HG03159 (cell line): ENCODE measurements at regions not wholly inside any gene's neighbourhood (a gene's known extent, or its start where the extent isn't known, plus 50 kb on each side); places are given as distances from the start of the nearest gene placed in this dataset.

ENCODE experiments used
- ATAC-seq: cut with Tn5 transposase; IDR thresholded peaks from one replicate; pipeline ENCODE4 v1.9.1; 2021; ENCODE audit warnings: mild to moderate bottlenecking, moderate library complexity; ENCODE audit not compliant: unreplicated experiment

DNA sequence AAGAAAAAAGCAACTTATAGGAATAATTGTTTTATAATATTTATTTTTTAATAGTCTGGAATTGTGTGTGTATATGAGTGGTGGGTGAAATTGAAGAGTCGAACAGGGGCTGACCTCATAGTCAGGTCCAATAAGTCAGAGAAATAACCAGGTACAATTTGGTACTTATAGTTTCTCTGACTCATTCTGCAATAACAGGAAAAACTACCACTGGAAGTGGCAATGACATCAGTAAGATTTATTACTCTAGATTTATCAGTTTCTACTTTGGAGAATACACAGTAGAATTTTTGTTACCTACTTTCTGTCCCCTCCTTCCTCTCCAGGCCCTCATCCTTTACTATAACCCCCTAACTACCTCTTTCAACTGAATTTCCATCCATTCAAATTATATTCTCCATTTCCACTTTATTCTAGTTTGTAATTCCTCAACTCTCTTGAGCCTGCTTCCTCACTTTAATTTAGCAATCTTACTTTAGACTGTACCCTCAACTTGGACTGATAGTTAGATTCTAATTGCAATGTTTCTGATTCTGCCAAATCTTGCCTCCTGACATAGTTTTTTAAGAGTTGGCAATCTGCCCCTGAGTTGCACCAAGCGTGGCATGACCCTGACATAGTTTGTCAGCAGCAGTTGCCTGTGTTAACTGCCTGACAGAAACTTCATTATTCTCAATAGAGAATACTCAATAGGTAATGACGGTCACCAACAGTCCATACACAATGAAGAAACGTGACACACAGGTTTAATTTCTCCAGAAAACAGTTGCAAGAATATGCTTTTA is 475.3 kb upstream of the RIOK2 start:
- no peak for ATAC-seq

DNA sequence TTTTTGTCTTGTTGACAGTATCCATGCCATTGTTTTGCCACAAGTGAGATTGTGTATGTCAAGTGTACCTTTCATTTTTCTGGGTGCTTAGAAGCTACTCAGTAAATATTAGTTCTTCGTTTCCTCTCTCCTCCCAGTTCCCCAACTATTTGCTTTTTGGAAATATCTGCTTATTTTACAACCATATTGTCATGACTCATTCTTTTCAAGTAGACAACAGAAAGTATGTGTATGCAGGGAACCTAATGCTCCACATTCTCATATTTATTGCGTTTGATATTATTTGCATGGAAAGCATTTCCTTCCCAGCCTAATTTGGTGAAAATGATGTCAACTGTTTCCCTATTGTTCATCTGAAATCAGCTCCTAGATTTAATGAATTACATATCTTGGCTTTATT is 483.7 kb upstream of the RIOK2 start:
- ATAC-seq = no peak

DNA sequence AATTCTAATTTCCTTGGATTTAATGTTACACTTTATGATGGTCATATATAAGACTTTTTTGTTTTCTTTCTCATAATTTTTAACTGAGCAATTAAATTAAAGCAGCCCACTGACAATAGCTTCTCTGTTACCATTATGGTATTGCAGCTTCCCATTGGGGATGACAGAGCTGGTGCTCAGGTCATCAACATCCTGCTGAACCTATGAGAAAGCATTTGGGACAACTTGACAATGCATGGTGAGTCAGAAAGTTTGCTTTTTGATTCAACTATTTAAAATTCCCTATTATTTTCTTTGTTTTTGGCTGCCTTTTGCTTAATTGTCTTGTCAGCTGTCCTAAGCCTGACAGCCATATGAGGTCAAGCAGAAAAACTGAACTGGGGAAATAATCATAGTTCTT is 487.4 kb upstream of the RIOK2 start:
- no peak for ATAC-seq

DNA sequence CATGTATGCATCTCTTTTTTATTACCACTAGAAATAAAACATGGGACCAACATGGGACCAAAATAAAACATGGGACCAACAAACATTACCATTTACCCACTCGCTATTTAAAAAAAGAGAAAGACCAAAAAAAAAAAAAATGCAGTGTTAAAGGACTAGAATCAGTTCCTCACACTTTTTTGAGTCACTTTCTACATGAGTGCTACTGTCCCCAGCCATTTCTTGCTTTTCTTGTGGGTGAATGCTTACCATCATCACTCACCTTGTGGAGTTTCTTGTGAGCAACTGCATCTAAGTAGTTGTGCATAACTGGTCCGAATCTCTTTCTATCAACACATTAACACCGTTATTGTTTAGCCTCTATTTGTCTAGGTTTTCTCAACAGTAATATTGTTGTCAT is 493.6 kb upstream of the RIOK2 start:
- no peak for ATAC-seq

DNA sequence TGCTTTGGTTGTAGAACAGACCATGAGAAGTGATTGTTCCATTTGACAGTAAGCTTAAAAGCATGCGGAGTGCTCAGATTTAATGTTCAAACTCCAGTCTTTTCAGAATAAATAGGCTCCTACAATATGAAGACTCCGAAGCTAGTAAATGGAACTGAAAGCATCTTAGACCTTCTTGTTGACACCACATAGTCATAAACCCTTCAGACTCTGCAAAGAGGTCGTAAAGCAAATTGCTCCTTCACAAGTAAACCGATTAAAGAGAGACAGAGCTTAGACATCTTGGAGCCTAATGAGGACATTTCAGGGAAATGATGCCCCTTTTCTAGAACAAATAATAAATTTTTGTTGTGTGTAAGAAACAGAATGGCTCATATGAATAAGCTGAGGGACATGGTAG is 511.0 kb upstream of the RIOK2 start:
- ATAC-seq = no peak

DNA sequence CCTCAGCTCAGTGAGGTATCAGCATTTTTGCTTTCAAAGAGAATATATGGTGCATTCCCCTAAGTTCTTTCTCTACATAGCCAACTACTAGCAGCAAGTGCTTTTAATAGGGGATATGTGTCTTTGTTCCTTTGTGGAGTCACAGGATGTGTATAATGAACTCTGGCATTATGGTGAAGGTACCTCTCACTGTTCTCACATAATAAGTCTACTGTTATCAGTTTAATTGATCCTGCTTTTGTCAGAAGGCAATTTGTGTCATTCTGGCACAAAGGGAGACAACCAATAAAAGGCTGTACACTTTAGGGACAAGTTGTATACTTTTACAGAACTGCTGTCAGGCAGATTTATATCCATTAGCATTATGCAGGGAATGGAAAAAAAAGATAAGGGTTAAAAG is 531.4 kb upstream of the RIOK2 start:
- no peak for ATAC-seq

DNA sequence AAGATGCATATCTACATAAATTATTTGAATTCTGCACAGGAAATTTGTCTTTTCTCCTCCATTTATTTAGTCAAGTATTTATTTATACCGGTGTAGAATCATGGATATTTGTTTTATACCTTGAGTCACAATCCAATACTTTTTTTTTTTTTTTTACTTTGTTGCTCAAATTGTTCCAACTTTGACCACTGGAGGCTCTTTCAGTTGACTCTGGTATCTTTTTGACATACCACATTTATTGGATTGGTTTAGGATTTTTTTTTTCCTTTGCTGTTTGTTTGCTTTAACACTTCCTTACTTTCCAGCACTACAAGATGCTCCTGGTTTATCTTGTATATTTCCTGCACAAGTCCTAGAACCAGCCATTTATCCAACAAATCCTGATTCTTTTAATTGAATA is 543.1 kb upstream of the RIOK2 start:
- no peak for ATAC-seq

DNA sequence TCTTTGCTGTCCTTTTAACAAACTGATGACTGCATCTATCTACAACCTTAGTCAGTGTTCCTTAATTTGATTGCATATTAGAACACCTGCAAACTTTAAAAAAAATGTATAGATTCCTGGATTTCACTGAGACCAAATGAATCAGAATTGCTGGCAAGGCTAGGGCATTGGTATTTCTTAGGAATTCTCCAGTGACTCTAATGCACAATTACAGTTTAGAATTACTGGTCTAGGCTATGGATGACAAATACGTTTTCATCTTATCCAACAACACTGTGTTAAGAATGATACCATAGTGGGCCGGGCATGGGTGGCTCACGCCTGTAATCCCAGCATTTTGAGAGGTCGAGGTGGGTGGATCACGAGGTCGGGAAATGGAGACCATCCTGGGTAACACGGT is 545.9 kb upstream of the RIOK2 start:
- ATAC-seq = no peak

DNA sequence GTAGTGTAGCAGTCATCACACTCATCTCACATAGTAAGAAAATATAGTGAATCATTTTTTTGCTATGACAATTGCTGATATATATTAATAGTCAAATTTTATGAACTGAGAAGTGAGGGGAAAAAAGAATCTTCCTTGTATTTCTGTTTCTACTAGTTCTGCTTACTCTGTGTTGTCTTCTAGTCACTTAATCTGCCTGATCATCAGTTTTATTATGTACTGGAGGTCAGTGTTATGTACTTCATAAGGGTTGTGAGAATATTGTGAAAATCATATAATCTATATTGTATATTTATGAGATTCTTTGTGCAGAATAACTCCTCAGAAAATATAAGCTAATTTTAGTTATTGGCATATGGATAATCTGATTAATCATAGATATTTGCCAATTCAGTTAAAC is 546.9 kb upstream of the RIOK2 start:
- ATAC-seq = no peak

DNA sequence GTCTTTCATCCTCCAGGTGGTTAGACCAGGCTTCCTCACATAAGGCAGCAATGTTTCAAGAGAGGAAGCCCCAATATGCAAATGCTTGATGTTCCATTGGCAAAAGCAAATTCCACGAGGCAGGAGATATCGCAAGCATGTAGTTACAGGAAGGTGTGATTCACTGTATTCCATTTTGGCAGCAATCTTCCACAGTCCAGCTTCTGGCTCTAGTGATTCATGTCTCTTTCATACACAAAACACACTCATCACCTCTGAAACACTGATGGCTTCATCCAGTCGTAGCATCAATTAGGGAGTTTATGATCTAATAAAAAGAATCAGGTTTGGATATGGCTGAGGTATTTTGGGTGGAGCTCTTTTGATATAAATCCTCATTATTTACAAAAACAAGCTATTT is 552.2 kb upstream of the RIOK2 start:
- ATAC-seq = no peak

DNA sequence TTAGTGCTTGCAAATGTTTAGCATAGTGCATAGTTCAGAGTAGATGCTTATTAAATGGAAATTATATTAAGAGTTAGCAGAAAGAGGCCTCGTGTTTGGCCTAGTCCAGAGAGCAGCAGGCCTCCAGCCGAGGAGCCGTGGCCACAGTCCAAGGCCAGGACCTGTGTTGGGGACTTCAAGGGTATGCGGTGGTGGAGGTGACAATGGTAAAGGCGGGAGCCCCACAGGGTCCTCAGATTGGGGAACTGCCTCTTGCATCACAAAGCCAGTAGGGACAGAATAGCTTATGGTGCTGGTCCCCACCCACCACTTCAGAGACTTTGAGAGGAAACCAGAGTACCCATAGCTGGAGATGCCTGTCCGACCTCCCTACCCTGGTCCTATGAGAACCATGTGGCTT is 554.6 kb upstream of the RIOK2 start:
- ATAC-seq = no peak

DNA sequence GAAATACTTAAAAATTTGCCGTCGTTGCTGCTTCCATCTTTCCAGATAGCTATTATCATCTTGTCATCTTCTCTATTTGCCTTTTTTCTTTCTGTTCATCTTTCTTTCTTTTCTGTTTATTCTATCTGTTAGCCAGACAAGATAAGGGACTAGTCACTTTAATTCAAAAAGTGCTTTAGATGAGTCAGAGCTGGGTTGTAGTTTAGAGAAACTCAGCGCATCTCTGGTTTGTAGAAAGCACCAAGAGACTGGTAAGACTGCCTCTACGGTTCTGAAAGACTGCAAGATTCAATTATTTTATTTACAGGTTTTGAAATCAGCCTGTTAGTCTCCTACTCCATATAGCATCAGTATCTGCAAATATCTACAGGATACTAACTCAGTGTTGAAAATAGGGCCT is 562.8 kb upstream of the RIOK2 start:
- ATAC-seq = no peak

DNA sequence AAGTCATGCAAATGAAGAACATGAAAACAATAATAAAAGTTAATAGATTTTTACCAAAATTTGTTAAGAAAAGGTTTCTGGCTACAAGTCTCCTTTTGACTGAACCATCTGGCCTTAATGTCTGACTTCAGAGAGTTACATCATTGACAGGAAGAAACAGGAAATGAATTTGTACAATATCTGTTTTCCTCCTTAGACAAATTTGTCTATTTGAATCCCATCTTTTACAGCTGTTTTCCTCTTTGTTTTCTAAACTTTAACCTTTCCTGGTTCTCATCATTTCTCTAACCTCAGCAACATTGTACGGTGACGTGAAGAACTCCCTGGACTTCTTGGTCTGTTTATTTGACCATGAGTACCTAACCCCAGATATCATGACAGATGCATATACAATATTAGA is 567.5 kb upstream of the RIOK2 start:
- no peak for ATAC-seq

DNA sequence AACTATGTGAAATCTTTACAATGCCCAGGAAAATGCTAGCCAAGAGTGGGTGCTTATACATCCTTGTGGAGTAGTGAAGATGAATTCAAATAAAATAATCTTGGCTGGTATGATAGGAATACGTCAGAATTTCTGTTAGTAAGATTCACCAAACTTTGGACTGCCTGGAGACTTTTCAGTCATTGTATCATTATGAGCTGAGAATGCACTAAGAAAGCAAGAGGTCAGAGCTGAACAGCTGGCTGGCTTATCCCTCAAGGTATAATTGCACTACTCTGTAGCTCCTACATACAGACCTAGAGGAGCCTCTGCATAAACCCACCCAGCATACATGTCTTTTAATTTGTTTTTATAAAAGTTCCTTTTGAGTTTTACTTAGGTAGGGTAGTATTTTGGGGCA is 568.5 kb upstream of the RIOK2 start:
- ATAC-seq = no peak

DNA sequence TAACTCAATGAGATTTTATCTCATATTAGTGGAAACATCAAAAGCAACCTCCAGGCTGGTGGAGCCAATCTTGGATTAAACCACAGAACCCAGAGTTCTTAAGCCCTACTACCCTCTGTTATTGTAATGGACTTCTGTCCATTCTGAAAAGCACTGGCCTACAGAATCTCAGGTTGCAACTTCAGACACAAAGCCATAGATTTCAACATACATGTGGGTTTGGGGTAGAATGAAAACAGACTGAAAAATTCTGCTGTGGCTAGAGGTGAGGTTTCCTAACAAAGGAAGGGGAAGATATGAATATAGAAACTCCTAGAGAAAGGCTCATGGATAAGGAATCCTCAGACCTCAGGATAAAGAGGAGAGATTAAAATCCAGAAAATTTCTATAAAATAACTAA is 569.8 kb upstream of the RIOK2 start:
- no peak for ATAC-seq

DNA sequence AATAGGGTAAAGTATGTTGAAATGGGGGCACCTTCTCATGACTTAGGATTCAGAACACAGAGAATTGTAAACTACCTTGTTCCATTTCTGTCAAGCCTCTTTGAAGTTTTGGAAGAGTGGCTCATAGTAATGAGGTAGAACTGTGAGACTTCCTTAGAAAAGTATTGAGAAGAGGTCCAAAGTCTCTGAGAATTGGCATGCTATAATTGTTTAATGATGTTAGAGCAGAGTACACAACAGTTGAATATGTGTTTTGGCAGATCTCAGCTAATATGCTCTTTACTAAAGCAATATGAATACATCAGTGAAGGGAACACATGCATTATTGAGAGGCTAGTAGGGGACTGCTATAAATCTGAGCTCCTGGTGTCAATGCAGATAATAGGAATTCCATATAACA is 579.4 kb upstream of the RIOK2 start:
- ATAC-seq = no peak

DNA sequence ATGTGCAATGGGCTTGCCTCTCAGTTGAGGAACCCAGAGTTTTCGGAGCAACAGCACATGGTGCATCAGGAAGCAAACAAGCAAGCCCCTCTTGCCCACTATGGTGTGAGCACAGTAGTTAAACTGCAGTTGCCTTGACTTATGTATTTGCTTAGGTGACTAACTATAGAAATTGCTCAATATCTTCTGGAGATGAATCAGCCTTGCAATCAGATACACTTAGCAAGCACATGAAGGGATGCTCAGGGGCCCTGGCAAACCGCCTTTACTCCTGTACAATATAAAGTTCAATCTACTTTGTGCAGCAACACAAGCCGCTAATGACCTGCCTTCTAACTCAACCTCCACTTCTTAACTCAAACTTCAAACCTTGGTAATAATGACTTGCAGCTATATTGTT is 581.7 kb upstream of the RIOK2 start:
- ATAC-seq = no peak

DNA sequence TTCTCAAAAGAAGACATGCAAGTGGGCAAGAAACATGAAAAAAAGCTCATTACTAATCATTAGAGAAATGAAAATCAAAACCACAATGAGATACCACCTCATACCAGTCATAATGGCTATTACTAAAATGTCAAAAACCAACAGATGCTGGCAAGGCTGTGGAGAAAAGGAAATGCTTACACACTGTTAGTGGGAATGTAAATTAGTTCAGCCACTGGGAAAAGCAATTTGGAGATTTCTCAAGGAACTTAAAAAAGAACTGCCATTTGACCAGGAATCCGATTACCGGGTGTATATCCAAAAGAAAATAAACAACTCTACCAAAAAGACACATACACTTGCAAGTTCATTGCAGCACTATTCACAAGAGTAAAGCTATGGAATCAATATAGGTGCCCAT is 595.4 kb upstream of the RIOK2 start:
- no peak for ATAC-seq

DNA sequence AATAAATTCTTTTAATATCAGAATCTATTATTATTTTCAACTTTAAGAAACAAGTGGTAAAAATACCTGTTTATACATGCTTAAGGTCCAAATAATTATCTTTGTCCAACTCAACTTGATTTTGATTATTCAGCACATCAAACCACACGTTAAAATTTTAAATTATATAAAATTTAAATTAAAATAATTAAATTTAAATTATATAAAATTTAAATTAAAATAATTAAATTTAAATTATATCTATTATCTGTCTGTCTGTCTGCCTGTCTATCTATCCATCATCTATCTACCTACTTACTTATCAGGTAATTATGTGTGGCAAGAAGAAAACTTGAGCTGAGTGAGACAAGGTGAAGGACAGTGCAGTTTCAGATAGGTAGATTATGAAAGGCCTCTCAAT is 605.3 kb upstream of the RIOK2 start:
- ATAC-seq = no peak

DNA sequence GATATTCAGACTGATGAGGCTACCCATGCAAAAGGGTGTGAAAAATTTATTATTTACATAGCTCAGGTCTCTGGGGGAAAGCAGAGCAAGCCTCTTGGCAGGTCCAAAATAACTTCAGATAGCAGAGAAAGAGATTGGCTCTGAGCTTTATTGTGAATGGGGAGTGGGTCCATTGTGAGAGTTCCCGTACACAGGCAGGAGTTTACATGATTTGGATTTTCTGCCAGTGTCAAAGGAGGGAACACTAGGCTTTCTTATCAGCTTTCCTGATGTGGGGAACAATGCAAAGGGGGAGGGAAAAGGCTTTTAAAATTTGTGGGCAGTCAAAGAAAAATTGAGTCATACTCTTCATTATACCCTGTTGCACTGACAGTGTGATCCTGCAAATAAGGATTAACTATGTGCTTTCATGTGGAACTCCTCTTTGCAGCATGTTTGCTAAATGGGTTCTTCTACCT is 615.0 kb upstream of the RIOK2 start:
- no peak for ATAC-seq

DNA sequence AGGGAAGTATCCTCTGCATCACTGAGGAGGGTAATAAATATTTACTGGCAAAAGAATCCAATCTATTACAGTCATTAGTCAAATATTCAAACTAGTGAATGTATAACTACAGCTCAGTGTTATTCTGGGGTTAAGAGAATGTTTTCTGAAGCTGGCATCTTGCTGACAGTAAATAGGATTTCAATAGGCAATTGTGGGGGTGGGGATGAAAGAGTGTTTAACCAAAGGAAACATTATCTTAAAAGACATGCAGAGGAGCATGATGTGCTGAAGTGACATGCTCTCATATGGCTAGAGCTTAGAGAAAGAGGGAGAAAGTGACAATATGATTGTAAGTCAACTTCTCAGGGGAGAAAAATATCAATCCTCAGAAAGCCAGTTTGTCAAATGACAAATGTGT is 618.4 kb upstream of the RIOK2 start:
- no peak for ATAC-seq

DNA sequence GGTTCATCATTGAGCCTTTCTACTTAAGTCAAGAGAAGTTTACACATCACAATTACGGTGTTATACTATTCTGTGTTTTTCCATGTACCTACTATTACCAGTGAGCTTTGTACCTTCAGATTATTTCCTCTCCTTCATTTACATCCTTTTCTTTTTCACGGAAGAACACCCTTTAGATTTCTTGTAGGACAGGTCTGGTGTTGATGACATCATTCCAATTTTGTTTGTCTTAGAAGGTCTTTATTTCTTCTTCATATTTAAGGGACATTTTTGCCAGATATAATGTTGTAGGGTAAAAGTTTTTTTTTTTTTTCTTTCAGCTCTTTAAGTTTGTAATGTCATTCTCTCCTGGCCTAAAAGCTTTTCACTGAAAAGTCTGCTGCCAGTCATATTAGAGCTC is 637.1 kb upstream of the RIOK2 start:
- ATAC-seq = no peak

DNA sequence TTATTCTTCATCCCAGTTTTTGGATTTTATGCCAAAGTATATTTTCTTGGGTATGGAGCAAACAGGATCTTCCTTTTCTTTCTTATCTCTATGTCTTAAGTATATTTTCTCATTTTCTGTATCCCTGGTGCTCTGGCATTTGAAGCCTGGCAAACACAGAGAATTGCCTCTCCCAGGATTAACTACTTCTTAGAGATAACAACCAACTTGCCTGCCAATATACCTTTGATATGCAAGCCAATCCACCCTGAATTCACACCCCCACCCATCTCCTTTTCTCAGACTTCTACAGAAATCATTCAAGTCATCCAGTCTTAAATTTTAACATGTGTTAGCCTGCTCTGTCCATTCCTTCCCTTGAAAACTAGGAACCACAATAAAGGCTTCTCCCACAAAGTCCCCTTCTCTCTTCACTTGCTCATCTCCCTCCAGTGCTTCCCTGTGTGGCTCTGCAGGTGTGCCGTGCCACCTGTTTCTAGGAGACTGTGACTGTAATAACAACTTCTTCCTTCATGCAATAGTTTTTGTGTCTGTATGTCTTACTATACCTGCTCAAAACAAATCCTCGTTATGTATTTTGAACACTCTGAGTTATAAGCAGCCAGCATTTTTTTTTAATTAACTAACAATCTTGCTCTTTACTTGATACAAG is 649.7 kb upstream of the RIOK2 start:
- no peak for ATAC-seq
